Adrenal gland (tissue), 9 donors: ENCODE measurements at regions not wholly inside any gene's neighbourhood (a gene's known extent, or its start where the extent isn't known, plus 50 kb on each side); places are given as distances from the start of the nearest gene placed in this dataset.

ENCODE experiments used
- DNase-seq, 7 donors: peaks; one replicate each; pipeline ENCODE4 v3.0.0-alpha.2; 2019 to 2020
- H3K27ac ChIP-seq, 5 donors: fragments of 200-600 bp; sonication (generic) in 4 of 5; 1 replicate in 3 of 5; 2 replicates in 2 of 5; pipeline versions ENCODE4 v1.5.1 to v1.8.0; 2016 to 2020; ENCODE audit warnings: mild to moderate bottlenecking in 1 of 5
- H3K27me3 ChIP-seq: fragments of 200-600 bp; 2 replicates; pipeline ENCODE4 v1.8.0; 2021
- H3K36me3 ChIP-seq, 2 donors: fragments of 200-600 bp; replicated peaks in 1 of 2; 1 replicate in 1 of 2; 2 replicates in 1 of 2; pipeline versions ENCODE4 v1.5.1 to v1.8.0; 2018 to 2022
- H3K4me1 ChIP-seq, 2 donors: fragments of 200-600 bp; replicated peaks in 1 of 2; 1 replicate in 1 of 2; 2 replicates in 1 of 2; pipeline versions ENCODE4 v1.5.1 to v1.8.0; 2018 to 2021
- H3K4me3 ChIP-seq, 4 donors: fragments of 200-600 bp; sonication (generic) in 3 of 4; one replicate each; pipeline ENCODE4 v1.5.1; 2016 to 2018
- H3K9me3 ChIP-seq, 3 donors: fragments of 200-600 bp; sonication (generic) in 1 of 3; replicated peaks in 1 of 3; 1 replicate in 2 of 3; 2 replicates in 1 of 3; pipeline versions ENCODE4 v1.5.1 to v1.8.0; 2016 to 2021
- POLR2A ChIP-seq, 2 donors: fragments of 450-650 bp; IDR thresholded peaks; one replicate each; pipeline ENCODE4 v1.6.1; 2017; ENCODE audit warnings: antibody characterized with exemption in 2 of 2, mild to moderate bottlenecking in 2 of 2, moderate library complexity in 1 of 2
- WGBS, 4 donors: extraction: QIAGEN DNeasy Blood & Tissue Kit in 2 of 4; methylation state at CpG; one replicate each; pipeline versions ENCODE4 v1.1.5 to v1.1.7; 2013 to 2017; 5-methylcytosine and 5-hydroxymethylcytosine counted together
- intact Hi-C, 2 donors: fragments of 100-400 bp; cut with DNase I; formaldehyde crosslinking; loops; one replicate each; pipeline versions ENCODE4 v1.14.1 to v1.15.0; 2022 to 2023
- TF ChIP-seq, protein P1 (sequence below), 6 experiments: fragments of 450-650 bp in 4 of 6; fragments of 200-600 bp in 2 of 6; sonication (generic) in 1 of 6; IDR thresholded peaks; 1 replicate in 5 of 6; 2 replicates in 1 of 6; pipeline versions ENCODE4 v1.5.1 to v1.8.0; 2016 to 2021; ENCODE audit warnings: antibody characterized with exemption in 6 of 6, mild to moderate bottlenecking in 2 of 6, moderate library complexity in 1 of 6
- donor health status: healthy with polysubstance abuse.
- donor health status: Bipolar disorder and iron deficiency.
- donor health status: DM: yes; HTN: yes; CAD: no.
- donor health status: DM: no; HTN: no; CAD: no.
- donor health status: DM: no; HTN: no; CAD: no.

DNA sequence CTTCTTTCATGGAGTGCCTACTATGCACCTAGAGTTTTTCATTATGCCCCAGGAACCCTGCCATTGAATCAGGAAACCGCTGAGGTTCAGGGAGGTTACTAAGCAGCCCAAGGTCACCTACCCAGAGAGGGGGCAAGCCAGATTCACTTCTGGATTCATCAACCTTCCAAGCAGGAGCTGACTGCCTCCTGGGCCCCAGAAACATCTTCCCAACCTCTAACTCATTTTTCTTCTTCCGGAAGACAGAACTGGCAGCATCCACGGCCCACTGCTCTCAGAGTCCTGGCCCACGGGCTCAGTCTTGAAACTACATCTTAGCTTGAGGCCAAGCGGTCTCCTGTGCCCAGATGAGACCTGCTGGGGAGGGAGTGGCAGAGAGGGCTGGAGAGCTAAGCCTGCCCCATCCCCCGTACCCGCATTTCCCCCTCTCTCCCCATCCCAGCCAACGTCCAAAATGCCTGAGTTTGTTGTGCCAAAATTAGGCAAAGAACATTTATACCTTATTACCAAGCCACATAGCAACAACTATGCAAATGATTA is 281.0 kb downstream of the CDC5L start:
- Histone ChIP-seq H3K36me3 (no peaks in the 10 kb centered on the region), H3K27me3 (no peaks in the 10 kb centered on the region), H3K27ac (no peak overlapping the region), H3K4me3 (no peak overlapping the region), H3K9me3 (no peaks in the 10 kb centered on the region), H3K4me1 (no peaks in the 10 kb centered on the region)
- TF ChIP-seq, protein P1, sequence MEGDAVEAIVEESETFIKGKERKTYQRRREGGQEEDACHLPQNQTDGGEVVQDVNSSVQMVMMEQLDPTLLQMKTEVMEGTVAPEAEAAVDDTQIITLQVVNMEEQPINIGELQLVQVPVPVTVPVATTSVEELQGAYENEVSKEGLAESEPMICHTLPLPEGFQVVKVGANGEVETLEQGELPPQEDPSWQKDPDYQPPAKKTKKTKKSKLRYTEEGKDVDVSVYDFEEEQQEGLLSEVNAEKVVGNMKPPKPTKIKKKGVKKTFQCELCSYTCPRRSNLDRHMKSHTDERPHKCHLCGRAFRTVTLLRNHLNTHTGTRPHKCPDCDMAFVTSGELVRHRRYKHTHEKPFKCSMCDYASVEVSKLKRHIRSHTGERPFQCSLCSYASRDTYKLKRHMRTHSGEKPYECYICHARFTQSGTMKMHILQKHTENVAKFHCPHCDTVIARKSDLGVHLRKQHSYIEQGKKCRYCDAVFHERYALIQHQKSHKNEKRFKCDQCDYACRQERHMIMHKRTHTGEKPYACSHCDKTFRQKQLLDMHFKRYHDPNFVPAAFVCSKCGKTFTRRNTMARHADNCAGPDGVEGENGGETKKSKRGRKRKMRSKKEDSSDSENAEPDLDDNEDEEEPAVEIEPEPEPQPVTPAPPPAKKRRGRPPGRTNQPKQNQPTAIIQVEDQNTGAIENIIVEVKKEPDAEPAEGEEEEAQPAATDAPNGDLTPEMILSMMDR (IDR thresholded peaks at IDR 0.05), result no peak
- no peak for TF ChIP-seq POLR2A (IDR thresholded peaks at IDR 0.05)
- no peak for DNase-seq
- WGBS, 4 donors, result 77 to 94% (median 85%) methylated on average over 8 of the region's 8 CpGs
- intact Hi-C loops, result no loop called here

DNA sequence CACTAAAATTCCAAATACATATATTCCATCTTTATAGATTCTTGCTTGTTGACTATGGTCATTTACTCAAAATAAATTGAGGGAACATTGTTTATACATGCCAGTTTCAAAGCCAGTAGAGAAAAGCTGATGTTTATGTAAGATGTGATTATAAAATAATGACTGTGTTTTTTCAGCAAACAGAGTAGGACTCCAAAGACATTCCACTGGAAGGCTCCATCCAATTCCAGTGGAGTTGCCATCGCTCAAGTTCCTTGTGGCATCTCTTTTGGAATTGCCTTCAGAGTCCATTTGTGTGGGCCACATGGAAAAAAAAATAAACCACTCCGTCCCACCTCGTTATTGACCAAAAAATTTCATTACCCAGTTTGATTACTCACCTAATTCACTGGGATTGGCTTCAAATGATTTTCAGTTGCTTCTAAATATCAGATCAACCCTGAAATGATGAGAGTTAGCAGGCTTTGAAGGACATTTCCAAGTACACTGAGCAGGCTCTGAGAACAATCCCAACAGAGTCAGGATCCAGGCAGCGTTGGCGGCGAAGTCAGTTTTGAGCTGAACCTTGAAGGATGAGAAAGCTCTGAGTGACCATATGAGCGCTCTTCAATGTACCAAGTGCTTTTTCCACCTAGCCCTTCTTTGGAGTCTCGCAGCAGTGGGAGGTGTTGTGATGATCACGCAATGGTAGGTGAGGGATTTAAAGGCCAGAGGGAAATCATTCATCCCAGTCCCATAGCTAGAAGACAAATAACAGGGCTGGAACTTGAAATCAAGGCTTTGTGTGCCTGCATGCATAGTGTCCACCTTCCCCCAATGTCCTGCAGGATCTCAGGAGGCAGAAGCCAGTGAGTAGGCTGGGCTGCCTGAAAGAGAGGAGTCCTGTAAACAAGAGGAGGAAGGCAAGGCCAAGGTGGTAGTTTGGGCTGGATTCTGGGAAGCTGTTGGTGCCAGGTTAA is 281.7 kb downstream of the CDC5L start:
- H3K27me3 ChIP-seq, result no peaks in the 10 kb centered on the region
- WGBS, 4 donors, result 80 to 98% (median 91%) methylated on average over 9 of the region's 9 CpGs

DNA sequence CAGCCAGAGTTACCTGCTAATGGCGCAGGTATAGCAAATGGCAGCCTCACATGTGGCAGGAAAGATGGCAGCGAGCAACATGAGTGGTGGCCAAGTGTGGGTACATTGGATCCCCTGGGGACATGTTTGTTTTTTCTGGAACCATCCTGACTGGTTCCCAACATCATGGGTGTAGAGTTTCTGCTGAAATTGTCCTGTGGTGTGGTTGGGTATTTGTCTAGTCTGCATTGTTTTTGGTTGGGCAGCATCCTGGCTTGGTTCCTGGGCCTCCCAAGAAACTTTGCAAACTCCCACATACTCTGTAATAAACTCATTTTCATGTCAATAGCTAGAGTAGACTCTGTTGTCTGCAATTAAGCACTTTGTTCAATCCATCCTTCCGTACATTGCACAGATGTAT is 282.6 kb downstream of the CDC5L start:
- H3K27ac ChIP-seq, result no peak overlapping the region
- no peak for DNase-seq
- no peak for TF ChIP-seq POLR2A (IDR thresholded peaks at IDR 0.05)
- TF ChIP-seq, protein P1 (IDR thresholded peaks at IDR 0.05), result no peak
- no peaks in the 10 kb centered on the region for H3K9me3 ChIP-seq
- intact Hi-C loops, result no loop called here
- no peaks in the 10 kb centered on the region for H3K4me1 ChIP-seq
- 93 to 98% (median 95%) methylated on average over 3 of the region's 3 CpGs for WGBS, 4 donors
- H3K36me3 ChIP-seq, result no peaks in the 10 kb centered on the region
- H3K27me3 ChIP-seq, result no peaks in the 10 kb centered on the region
- no peak overlapping the region for H3K4me3 ChIP-seq

More for the DNA sequence above, 281.7 kb downstream of the CDC5L start:
- H3K36me3 ChIP-seq, result no peaks in the 10 kb centered on the region
- no peak overlapping the region for H3K4me3 ChIP-seq
- no peak overlapping the region for H3K27ac ChIP-seq
- no peaks in the 10 kb centered on the region for H3K4me1 ChIP-seq
- no peaks in the 10 kb centered on the region for H3K9me3 ChIP-seq
- intact Hi-C loops, result no loop called here
- no peak for DNase-seq
- TF ChIP-seq, protein P1 (IDR thresholded peaks at IDR 0.05), result no peak

- DNase-seq, result no peak
- Histone ChIP-seq H3K27me3 (no peaks in the 10 kb centered on the region), H3K9me3 (no peaks in the 10 kb centered on the region), H3K4me3 (no peak overlapping the region), H3K36me3 (no peaks in the 10 kb centered on the region), H3K27ac (no peak overlapping the region), H3K4me1 (no peaks in the 10 kb centered on the region)
- TF ChIP-seq, protein P1 (IDR thresholded peaks at IDR 0.05), result no peak
- TF ChIP-seq POLR2A (IDR thresholded peaks at IDR 0.05), result no peak
- intact Hi-C loops, result no loop called here
- 69 to 79% (median 76%) methylated on average over 4 of the region's 4 CpGs for WGBS, 4 donors
Measured at GRCh38 chr6:44671333-44671732, 283.8 kb downstream of the CDC5L start.
